Dedifferentiated amniotic fluid mesenchymal stem cell (primary cell): ENCODE measurements at regions not wholly inside any gene's neighbourhood (a gene's known extent, or its start where the extent isn't known, plus 50 kb on each side); places are given as distances from the start of the nearest gene placed in this dataset.

Experiments used
- DNase-seq: peaks from one replicate; pipeline ENCODE4 v3.0.0-alpha.2; 2016; ENCODE audit errors: extremely low spot score

- no peak for DNase-seq
These were observed 121.8 kb upstream of the OBI1 start for GRCh38 chr13:78780708-78781107.

DNA sequence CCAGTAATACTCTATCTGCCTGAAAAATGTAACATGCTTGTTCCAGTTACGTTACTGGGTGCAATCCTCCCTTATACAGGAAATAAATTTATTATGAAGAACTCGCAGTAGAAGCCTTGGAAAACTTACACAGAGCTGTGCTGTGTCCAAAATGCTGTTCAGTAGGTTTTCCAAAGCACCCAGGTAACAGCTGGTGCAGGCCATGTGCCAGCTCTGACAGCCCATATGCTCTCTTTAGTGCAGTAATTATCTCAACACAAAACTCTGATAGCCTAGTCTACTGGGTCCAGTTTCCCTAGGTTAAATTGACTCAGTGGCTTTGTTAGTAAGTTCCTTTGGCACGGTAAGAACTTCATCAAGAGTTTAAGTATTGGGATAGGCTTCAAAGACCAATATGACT is 120.7 kb upstream of the OBI1 start:
- no peak for DNase-seq

GRCh38 chr13:78777976-78778375 is 119.0 kb upstream of the OBI1 start:
- no peak for DNase-seq

DNA sequence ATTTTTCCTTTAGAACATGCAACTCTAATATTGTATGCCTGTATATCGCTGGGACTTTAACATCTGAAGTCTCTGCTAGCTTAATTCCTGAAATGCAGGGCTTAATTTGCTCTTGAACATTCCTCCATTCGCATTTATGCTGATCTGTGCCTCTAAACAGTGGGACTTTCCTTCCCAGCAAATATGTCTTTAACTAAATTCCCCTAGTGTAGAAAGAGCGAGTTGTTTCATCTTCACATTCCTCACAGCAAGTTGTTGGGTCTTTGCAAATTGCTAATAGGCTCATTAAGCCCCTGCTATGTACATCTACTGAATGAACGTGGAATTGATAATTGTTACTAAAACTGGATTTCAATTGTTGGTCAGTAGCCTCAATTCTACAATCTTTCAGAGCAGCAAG is 118.4 kb upstream of the OBI1 start:
- DNase-seq, result no peak

DNA sequence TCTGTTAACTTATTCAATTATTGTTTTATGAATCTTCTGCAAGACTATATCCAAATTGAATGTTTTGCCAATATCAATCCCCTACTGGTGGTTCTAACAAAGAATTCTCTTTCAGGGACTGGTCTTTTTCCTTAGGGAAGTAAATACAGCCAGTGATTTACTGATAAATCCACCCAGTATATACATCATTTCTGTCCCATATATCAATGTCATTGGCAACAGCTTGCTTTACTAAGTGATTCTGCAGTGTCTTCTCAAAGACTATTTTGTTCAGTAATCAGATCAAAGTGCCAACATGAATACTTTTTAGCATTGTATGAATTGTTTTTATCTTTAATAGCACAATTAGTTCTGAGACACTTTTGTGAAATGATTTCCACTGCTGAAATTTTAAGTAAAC is 114.0 kb upstream of the OBI1 start:
- DNase-seq, result no peak

- no peak for DNase-seq
These were observed 111.6 kb upstream of the OBI1 start for GRCh38 chr13:78770601-78771000.

- no peak for DNase-seq
These were observed 110.0 kb upstream of the OBI1 start for GRCh38 chr13:78768950-78769349.

DNA sequence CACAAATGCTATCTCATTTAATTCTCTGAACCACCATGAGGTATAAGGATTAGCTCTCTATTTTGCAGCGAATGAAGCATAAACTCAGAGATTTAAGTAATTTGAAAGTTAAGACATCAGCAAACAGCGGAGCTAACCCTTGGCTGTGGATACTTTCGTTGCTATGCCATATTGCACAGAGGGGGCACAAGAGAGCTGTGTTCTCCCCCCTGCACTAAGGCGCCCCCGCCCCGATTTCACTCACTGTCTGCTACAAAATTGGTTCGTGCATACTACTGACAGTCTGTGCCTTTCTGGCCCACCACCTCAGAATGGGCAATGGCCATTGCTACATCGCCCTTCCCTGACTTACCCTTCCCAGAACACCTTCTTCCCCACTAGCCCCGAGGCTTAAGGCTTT is 105.7 kb upstream of the OBI1 start:
- no peak for DNase-seq

DNA sequence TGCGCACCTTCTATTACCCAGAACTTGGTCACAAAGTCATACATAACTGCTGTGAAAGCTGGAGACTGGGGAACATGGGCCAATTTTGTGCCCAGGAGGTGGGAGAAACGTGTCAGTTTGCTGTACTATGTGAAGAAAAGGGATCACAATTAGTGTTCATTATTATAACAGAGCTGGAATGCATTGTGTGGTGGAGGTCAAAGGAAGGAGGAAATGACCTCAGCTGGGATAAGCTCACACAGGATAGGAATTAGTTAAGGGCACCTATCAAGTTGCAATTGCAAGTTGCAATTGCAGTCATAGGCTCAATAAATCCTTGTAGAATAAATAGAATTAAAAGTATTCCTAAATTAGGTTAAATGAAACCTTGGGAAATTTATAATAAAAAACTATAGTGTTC is 103.9 kb upstream of the OBI1 start:
- no peak for DNase-seq

DNA sequence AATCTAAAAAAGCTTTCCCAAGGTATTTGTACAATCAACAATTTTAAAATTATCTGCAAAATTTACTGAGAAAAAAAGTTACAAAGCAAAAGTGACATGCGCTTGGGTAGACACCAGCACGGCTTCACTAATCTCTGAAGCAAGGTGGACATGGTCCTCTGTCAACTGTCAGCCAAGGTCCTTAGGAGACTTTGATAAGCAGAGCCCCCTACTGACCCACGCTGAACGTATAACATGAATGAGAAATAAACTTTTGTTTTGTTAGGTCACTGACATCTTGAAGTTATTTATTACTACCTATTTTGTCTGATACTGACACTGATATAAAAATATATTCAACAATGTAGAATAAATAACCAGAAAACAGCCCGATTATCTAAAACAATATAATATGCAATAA is 100.7 kb upstream of the OBI1 start:
- DNase-seq, result no peak

- DNase-seq, result no peak
These were observed 99.6 kb upstream of the OBI1 start for GRCh38 chr13:78758549-78758948.

- no peak for DNase-seq
These were observed 94.5 kb upstream of the OBI1 start for GRCh38 chr13:78753435-78753834.

DNA sequence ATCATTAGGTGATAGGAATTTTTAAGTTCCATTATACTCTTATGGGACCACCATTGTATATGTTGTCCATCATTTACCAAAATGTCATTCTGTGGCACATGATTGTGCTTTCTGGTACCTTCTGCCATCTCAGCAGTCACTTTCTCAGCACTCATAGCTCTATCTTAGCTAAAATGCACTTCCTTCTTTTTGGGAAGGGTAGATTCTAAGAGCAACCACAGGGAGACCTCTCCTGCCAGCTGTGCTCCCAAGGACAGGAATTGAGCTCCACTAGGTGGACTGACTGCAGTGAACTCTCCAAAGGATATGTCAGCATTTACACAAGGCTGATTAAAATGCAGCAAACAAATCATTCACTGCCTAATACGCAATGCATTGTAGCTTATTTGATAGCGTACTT is 91.8 kb upstream of the OBI1 start:
- no peak for DNase-seq

- DNase-seq, result no peak
These were observed 85.0 kb upstream of the OBI1 start for GRCh38 chr13:78743973-78744372.

GRCh38 chr13:78742659-78743058 is 83.7 kb upstream of the OBI1 start:
- DNase-seq, result no peak

DNA sequence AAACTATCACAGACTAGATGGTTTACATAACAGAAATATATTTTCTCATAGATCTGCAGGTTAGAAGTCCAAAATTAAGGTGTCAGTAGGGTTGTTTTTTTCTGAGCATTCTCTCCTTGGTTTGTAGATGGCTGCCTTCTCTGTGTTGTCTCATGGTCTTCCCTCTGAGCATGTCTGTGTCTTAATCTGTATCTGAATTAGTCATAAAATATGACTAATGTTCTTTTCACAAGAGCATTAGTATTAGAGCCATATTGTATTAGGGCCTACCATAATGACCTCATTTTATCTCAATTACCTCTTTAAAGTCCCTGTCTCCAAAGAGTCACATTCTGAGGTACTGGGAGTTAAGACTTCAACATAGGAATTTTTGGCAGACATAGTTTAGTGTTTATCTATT is 77.2 kb upstream of the OBI1 start:
- no peak for DNase-seq

- DNase-seq, result no peak
These were observed 73.6 kb upstream of the OBI1 start for GRCh38 chr13:78732445-78733017.

- no peak for DNase-seq
These were observed 63.7 kb upstream of the OBI1 start for GRCh38 chr13:78722700-78723099.

GRCh38 chr13:78719367-78719766 is 60.4 kb upstream of the OBI1 start:
- no peak for DNase-seq

DNA sequence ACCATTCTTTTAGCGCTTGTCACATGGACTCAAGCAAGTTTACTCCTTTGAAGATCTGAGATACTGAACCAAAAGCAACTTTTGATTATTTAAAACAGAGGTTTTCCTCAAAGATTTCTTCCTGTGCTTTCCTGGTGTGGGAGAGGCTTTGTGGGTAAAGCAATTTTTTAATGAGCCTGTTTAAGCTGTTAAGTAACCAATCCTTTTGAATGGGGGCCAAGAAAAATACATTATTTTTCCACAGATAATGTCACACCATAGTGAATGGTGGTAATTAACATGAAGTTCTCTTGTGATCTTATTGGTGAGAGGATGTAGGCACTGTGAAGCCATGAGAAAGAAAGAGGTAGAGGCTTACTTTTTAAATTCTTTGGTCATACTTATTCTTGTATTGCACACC is 55.8 kb upstream of the OBI1 start:
- no peak for DNase-seq

GRCh38 chr13:78712831-78713230 is 53.9 kb upstream of the OBI1 start:
- no peak for DNase-seq

DNA sequence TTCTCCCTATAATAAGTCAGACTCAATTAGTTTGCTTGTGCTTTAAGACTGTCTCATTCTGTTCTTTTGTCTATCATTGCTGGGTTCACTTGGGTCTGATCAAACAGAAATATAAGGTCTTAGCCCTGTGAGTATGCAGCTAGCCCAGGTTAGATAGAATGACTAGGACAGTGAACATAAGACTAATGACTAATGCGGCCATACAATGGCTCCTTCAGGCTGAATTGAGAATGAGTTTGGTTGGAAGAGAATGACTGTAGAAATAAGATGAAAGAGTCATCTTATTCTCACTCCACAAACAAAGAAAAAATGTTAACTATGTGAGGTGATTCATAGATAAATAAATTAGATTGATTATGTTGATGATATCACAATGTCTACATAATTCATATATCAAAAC is 50.1 kb upstream of the OBI1 start:
- DNase-seq, result no peak
